ELR (cell line): ENCODE measurements at regions not wholly inside any gene's neighbourhood (a gene's known extent, or its start where the extent isn't known, plus 50 kb on each side); places are given as distances from the start of the nearest gene placed in this dataset.

Experiments used
- DNase-seq: peaks from one replicate; pipeline ENCODE4 v3.0.0-alpha.2; 2015; ENCODE audit warnings: low read depth

GRCh38 chr3:107428051-107428858 is 51.0 kb downstream of the CCDC54 start:
- DNase-seq: no peak

GRCh38 chr3:107429320-107430181 is 52.3 kb downstream of the CCDC54 start:
- peak; percentile 89 for DNase-seq

DNA sequence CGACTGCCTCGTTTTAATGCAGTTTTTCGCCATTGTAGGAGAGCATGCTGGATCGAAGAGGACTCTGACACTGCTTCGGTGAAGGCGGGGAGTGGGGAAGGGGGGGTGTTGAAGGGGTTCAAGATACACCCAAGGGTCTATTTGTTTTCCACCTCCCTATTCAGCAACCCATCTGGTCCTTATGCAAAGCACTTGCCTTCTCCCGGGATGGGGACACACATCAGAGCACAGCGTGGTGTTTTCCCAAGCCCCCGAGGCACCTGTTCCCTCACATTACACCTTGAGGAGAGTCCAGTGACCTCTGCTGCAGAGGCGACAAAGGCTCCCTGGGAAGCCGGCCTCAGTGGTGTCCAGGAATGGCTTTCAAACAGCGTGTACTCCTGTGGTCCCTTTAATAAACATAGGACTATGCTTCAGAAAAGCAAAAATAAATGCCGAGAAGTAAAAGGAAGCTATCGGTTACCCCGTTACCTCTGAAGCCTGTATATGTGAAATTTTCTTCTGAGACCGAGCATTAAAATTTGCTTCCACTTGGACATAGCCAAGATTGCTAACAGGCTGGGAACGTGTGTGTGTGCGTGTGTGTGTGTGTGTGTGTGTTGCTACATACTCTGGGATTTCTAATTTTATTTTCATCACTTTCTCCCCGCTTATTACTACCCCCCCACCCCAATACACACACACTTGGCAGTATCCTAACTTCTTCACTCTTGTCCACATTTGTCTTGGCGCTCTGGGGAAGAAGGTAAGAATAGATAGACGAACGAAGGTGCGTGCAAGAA is 53.2 kb downstream of the CCDC54 start:
- DNase-seq: peak; percentile 30

- DNase-seq: peak; percentile 49
Measured at GRCh38 chr3:107430996-107431245, 53.7 kb downstream of the CCDC54 start.

- peak; percentile 87 for DNase-seq
Measured at GRCh38 chr3:107431246-107432012, 54.2 kb downstream of the CCDC54 start.

GRCh38 chr3:107432013-107432515 is 54.8 kb downstream of the CCDC54 start:
- peak; percentile 52 for DNase-seq

DNA sequence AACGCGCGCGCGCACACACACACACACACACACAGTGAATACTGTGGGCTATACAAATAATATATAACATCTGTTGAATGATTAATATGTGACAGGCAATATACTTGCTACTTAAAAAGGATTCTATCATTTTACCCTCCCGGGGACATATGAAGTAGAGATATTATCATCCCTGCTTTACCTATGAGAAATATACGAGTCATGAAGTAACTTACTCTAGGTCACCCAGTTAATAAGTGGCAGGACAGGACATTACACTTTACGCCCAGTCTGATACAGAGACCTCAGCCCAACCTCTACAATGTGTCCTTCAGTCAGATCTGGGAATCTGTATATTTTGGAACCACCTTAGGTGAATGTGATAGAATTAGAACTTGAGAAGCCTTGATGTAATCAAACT is 55.4 kb downstream of the CCDC54 start:
- DNase-seq: peak; percentile 45

GRCh38 chr3:107436029-107436428 is 58.8 kb downstream of the CCDC54 start:
- DNase-seq: no peak

- no peak for DNase-seq
Measured at GRCh38 chr3:107438671-107439070, 61.4 kb downstream of the CCDC54 start.

DNA sequence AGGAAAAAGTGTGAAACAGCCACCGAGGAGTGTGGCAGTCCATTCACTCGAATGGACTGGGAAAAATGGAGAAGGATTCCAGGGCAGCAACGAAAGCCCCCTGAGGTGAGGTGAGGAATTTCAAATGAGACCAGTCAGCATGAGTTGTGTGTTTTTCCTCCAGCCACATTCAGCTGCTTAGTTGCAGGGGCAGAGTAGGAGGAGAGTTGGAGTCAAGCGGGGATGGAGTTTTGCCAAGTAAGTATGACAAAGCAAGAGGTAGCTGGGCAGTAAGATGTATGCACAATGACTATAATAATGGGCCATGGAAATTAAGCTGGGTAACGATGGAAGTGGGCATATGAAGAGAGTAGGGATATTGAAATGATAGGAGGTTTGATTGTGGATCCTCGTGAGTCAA is 64.4 kb downstream of the CCDC54 start:
- DNase-seq: peak; percentile 60

DNA sequence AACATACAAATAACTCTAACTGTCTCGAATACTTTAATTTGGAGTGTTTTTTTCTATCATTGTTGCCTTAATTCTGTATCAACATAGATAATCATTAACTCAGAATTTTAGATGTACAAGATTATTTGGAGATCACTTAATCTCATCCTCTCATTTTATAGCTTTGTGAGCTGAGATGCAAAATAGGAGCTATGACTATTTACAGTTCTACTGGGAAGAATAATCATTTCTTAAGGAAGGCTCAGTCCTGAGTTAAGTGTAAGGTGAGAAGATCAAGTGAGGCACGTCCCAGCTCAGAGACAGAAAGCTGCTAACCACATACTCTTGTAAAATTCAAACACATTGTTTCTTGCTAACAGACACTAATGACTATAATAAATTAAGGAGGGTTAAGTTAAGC is 66.2 kb downstream of the CCDC54 start:
- no peak for DNase-seq

DNA sequence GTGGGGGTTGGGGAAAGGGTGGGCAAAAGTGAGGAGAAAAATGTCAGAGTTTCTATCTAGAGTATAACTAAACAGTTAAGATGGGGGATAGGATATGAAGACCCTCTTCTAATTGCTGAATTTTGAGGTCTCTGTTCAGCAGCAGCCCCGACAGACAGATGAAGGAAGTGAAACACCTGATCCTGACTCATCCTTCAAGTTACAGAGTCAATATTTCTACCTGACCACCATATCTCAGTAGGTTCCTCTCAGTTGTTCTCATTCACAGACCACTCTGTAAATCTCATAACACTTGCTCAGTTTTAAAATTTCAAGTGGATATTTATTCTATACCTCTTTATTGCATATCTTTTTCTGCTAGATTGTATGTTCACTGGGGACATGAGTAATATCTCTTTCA is 69.5 kb downstream of the CCDC54 start:
- DNase-seq: no peak

DNA sequence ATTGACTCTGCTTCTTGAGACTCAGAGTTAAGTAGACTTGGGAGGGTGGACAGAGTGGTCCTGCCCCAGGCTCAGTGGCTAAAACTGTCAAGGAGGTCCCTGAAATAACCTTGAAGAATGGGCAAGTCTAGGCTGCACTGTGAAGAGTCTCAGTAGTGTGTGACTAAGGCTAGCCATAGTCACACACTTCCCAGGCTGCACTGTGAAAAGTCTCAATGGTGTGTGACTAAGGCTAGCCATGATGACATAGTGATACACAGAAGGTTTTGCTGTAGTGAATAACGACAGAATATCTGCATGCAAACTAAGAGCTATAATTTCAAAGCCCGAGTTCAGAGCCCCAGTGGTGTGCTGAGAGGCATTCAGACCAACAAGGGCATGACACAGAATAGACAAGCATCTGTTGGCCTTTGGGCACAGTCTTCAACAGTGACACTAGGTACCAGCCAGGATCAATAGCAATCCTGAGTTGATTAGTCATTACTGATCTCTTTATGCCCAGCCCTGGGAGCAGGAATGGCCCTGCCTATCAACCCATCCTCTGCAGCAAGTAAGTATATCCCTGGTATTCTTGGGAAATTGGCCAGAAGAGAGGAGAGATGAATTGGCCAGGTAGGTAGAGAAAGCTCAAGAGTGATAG is 72.4 kb upstream of the BBX start:
- peak; percentile 75 for DNase-seq

- peak; percentile 86 for DNase-seq
Measured at GRCh38 chr3:107452436-107452835, 70.3 kb upstream of the BBX start.

- no peak for DNase-seq
Measured at GRCh38 chr3:107453504-107453903, 69.3 kb upstream of the BBX start.

- no peak for DNase-seq
Measured at GRCh38 chr3:107455621-107456020, 67.1 kb upstream of the BBX start.

DNA sequence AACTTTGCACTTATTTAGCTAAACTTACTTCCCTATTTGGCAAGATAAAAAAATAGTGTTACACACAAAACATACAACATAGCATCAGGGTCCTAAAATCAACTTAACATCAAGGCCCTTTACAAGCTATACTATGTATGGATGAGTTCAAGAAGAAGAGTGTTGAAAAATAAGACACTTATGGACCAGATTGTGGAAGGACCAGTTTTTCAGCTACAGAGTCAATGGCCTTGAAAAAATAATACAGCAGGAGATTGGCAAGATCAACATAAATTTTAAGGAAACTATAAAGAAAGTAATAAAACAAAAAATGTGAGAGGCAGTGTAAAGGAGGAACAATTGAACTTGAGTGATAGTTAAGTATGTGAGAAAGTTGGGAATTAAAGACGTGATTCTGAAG is 66.3 kb upstream of the BBX start:
- no peak for DNase-seq

DNA sequence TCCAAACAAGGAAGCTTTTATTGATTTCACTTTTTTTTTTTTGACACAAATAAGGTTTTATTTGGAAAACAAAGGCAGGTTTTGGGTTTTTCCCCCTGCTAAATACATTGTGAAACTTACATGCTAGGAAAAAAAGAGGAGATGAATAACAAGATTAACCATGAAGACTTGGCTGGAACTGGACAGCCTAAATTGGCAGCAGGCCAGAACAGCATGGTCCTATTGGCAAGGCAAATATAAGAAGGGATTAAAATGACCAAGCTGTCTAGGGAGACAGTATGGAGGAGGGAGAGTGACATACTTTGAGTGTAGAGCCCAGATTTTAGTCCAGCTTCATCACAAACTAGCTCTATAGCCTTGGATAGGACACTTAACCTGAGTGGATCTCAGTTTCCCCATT is 63.9 kb upstream of the BBX start:
- DNase-seq: no peak

DNA sequence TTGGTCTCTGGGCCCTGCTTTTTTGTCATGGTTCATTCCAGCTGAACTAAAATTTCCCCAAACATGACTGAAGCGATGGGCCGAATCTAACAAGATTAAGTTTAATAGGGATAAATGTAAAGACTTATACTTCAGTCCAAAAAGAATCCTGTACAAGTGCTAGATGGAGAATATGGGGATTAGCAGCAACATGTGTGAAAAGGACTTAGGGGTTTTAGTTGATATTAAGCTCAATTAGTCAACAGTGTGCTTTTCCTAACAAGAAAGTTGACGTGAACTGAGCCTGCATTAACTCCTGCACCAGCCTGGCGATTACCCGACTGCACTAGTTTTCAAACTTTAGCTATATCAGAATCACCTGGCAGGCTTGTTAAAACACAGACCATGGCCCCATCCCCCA is 61.0 kb upstream of the BBX start:
- DNase-seq: no peak

DNA sequence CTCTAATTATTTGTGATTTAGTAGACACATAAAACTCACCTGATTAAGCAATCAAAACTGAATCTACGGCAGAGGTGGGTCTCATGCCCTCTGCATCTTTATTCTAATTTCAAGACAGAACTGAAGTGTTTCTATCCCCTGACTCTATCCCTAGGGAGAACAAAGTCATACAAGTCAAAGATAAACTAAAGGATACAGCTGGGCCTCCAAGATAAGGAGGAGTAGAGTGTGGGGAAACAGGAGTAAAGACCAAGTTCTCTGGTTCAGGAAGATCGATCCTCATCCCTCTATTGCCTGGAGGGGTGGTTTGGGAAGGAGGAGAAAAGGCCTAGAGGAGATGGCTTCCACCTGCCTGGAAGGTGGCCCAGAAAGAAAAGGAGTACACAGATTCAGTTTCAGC is 58.7 kb upstream of the BBX start:
- no peak for DNase-seq

DNA sequence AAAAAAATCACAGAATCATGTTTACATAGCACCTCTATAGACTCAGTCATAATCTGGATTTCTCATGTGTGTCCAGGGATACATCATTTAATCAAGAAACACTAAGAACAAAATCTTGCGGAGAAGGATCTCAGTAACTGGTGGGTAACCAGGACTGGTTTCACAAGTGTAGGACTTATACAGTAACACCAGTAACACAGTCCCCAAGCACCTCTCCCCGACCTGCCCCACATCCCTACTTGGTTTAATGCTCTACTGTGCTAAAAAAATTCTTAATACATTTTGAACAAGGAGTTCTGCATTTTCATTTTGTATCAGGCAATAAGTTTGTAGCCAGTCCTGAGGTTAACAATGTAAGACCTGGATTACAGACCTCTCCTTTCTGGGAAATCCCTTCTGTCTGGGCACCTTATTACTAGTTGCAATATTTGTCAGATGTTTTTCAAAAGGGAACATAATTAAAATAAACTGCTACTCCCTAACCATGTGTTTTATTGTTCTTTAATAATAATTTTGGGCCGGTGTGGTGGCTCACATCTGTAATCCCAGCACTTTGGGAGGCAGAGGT is 57.6 kb upstream of the BBX start:
- no peak for DNase-seq
